Stomach (tissue), 8 donors: ENCODE measurements at regions not wholly inside any gene's neighbourhood (a gene's known extent, or its start where the extent isn't known, plus 50 kb on each side); places are given as distances from the start of the nearest gene placed in this dataset.
A peak's percentile ranks its signal among the peaks of the same experiment; 100 is the strongest.

Experiments used
- DNase-seq, 2 donors: peaks; one replicate each; pipeline versions ENCODE4 v3.0.0 to v3.0.0-alpha.2; 2013 to 2019
- H3K27ac ChIP-seq, 5 donors: fragments of 200-600 bp in 4 of 5; sonication (generic) in 4 of 5; one replicate each; pipeline ENCODE4 v1.5.1; 2013 to 2019; ENCODE audit warnings: mild to moderate bottlenecking in 1 of 5, moderate library complexity in 1 of 5
- H3K27me3 ChIP-seq, 3 donors: fragments of 200-600 bp; sonication (generic); one replicate each; pipeline ENCODE4 v1.5.1; 2017 to 2019; ENCODE audit warnings: mixed run types in 1 of 3
- H3K36me3 ChIP-seq, 4 donors: fragments of 200-600 bp; sonication (generic); 1 replicate in 3 of 4; 2 replicates in 1 of 4; pipeline ENCODE4 v1.5.1; 2016 to 2019
- H3K4me1 ChIP-seq, 4 donors: fragments of 200-600 bp; sonication (generic); one replicate each; pipeline ENCODE4 v1.5.1; 2016 to 2019
- H3K4me3 ChIP-seq, 4 donors: fragments of 200-600 bp; sonication (generic) in 3 of 4; one replicate each; pipeline ENCODE4 v1.5.1; 2016 to 2019; ENCODE audit warnings: mild to moderate bottlenecking in 1 of 4
- H3K9me3 ChIP-seq, 4 donors: fragments of 200-600 bp; sonication (generic); one replicate each; pipeline ENCODE4 v1.5.1; 2016 to 2019
- CTCF ChIP-seq, 7 experiments: fragments of 450-650 bp in 4 of 7; fragments of 200-600 bp in 3 of 7; sonication (generic) in 3 of 7; IDR thresholded peaks; one replicate each; pipeline ENCODE4 v1.5.1; 2016 to 2019; ENCODE audit warnings: antibody characterized with exemption in 7 of 7, control low read depth in 2 of 7, mild to moderate bottlenecking in 1 of 7
- EP300 ChIP-seq: sonication (generic); formaldehyde crosslinking; IDR thresholded peaks from one replicate; pipeline ENCODE4 v1.6.1; 2017; ENCODE audit warnings: antibody characterized with exemption
- POLR2A ChIP-seq, 4 donors: fragments of 450-650 bp; IDR thresholded peaks; one replicate each; pipeline ENCODE4 v1.6.1; 2016; ENCODE audit warnings: antibody characterized with exemption in 4 of 4, control low read depth in 2 of 4, mild to moderate bottlenecking in 1 of 4, moderate library complexity in 1 of 4
- POLR2AphosphoS5 ChIP-seq, 3 donors: sonication (generic); formaldehyde crosslinking; IDR thresholded peaks; one replicate each; pipeline ENCODE4 v1.6.1; 2016; ENCODE audit warnings: antibody characterized with exemption in 3 of 3
- WGBS, 5 donors: extraction: QIAGEN DNeasy Blood & Tissue Kit in 3 of 5; methylation state at CpG; one replicate each; pipeline versions ENCODE4 v1.1.5 to v1.1.7; 2013 to 2018; 5-methylcytosine and 5-hydroxymethylcytosine counted together
- intact Hi-C: fragments of 100-400 bp; cut with DNase I; formaldehyde crosslinking; loops from one replicate; pipeline ENCODE4 v1.15.1; 2023; ENCODE audit warnings: low total_unique reads
- donor health status: healthy with polysubstance abuse.
- donor health status: Bipolar disorder and iron deficiency.
- donor health status: healthy.

- 65 to 87% (median 71%) methylated on average over 5 of the region's 5 CpGs for WGBS, 5 donors
- peak in 1 of 2 donors; percentile 19 for DNase-seq
Observed at GRCh38 chr1:29516063-29516820, 279.9 kb downstream of the PTPRU start.

GRCh38 chr1:29515170-29515955, 279.0 kb downstream of the PTPRU start:
- TF ChIP-seq EP300 (no peak), CTCF (IDR thresholded peaks at IDR 0.05) (no peak), POLR2A (IDR thresholded peaks at IDR 0.05) (no peak), POLR2AphosphoS5 (IDR thresholded peaks at IDR 0.05) (no peak)
- intact Hi-C loops, result no loop called here
- H3K4me1 ChIP-seq, result peaks cover 0 to 12% (median 0%) of the 10 kb centered on the region in 4 donors
- no peaks in the 10 kb centered on the region for H3K9me3 ChIP-seq
- 54 to 63% (median 55%) methylated on average over 7 of the region's 7 CpGs for WGBS, 5 donors
- H3K27me3 ChIP-seq, result peaks cover 0 to 43% (median 0%) of the 10 kb centered on the region in 3 donors
- no peaks in the 10 kb centered on the region for H3K36me3 ChIP-seq
- H3K27ac ChIP-seq, result no peak overlapping the region
- peak in 1 of 2 donors; percentile 4 for DNase-seq
- H3K4me3 ChIP-seq, result no peak overlapping the region

More at GRCh38 chr1:29516063-29516820, 279.9 kb downstream of the PTPRU start:
- Histone ChIP-seq H3K27ac (no peak overlapping the region), H3K4me3 (no peak overlapping the region), H3K27me3 (peaks cover 0 to 52% (median 0%) of the 10 kb centered on the region in 3 donors), H3K9me3 (no peaks in the 10 kb centered on the region), H3K4me1 (peaks cover 0 to 12% (median 0%) of the 10 kb centered on the region in 4 donors), H3K36me3 (no peaks in the 10 kb centered on the region)
- no peak for TF ChIP-seq POLR2A (IDR thresholded peaks at IDR 0.05)
- TF ChIP-seq CTCF (IDR thresholded peaks at IDR 0.05), result no peak
- TF ChIP-seq EP300, result no peak
- no peak for TF ChIP-seq POLR2AphosphoS5 (IDR thresholded peaks at IDR 0.05)
- intact Hi-C loops, result no loop called here

- no peak for TF ChIP-seq EP300
- no peak for TF ChIP-seq POLR2AphosphoS5 (IDR thresholded peaks at IDR 0.05)
- no peak for TF ChIP-seq POLR2A (IDR thresholded peaks at IDR 0.05)
- TF ChIP-seq CTCF (IDR thresholded peaks at IDR 0.05), result no peak
- 76 to 79% (median 78%) methylated on average over 16 to 18 of the region's 18 CpGs for WGBS, 5 donors
- H3K4me1 ChIP-seq, result peaks cover 0 to 5% (median 0%) of the 10 kb centered on the region in 4 donors
- intact Hi-C loops, result no loop called here
- peaks cover 0 to 35% (median 0%) of the 10 kb centered on the region in 3 donors for H3K27me3 ChIP-seq
- no peaks in the 10 kb centered on the region for H3K36me3 ChIP-seq
- peak in 1 of 2 donors; percentile 20 for DNase-seq
- no peaks in the 10 kb centered on the region for H3K9me3 ChIP-seq
- H3K4me3 ChIP-seq, result no peak overlapping the region
- no peak overlapping the region for H3K27ac ChIP-seq
Observed at GRCh38 chr1:29514361-29515169, 278.2 kb downstream of the PTPRU start.

- intact Hi-C loops, result no loop called here
Observed at GRCh38 chr1:29513357-29513756, 277.0 kb downstream of the PTPRU start.

More at GRCh38 chr1:29513357-29513756, 277.0 kb downstream of the PTPRU start:
- TF ChIP-seq CTCF (IDR thresholded peaks at IDR 0.05) (peak in 5 of 7 experiments; percentile 19 to 42 (median 23)), EP300 (no peak), POLR2A (IDR thresholded peaks at IDR 0.05) (no peak)
- 42 to 73% (median 55%) methylated on average over 5 of the region's 5 CpGs for WGBS, 5 donors
- Histone ChIP-seq H3K36me3 (no peaks in the 10 kb centered on the region), H3K27ac (no peak overlapping the region), H3K27me3 (peaks cover 0 to 27% (median 0%) of the 10 kb centered on the region in 3 donors), H3K4me3 (no peak overlapping the region), H3K9me3 (no peaks in the 10 kb centered on the region), H3K4me1 (no peaks in the 10 kb centered on the region)
- DNase-seq, result peak; percentile 51 to 60
